ENCODE measurements at regions not wholly inside any gene's neighbourhood (a gene's known extent, or its start where the extent isn't known, plus 50 kb on each side); places are given as distances from the start of the nearest gene placed in this dataset.

- no peak overlapping the region for H3K4me3 ChIP-seq (ENCODE audit: low read depth, low read length)
- H3K79me2 ChIP-seq: no peaks in the 10 kb centered on the region
- no peaks in the 10 kb centered on the region for H3K27me3 ChIP-seq (ENCODE audit: control insufficient read depth, insufficient read depth, low read length)
- no peaks in the 10 kb centered on the region for H3K36me3 ChIP-seq (ENCODE audit: control insufficient read depth, insufficient read depth, low read length)
- no peak overlapping the region for H3K9ac ChIP-seq
- H3K4me1 ChIP-seq: peaks cover 2% of the 10 kb centered on the region
- H3K4me2 ChIP-seq (ENCODE audit: low read length): no peak overlapping the region
- H2AFZ ChIP-seq: no peak overlapping the region
- H3K9me3 ChIP-seq (ENCODE audit: control insufficient read depth, low read length): no peaks in the 10 kb centered on the region
- TF ChIP-seq CTCF (IDR thresholded peaks at IDR 0.05): no peak
- H3K27ac ChIP-seq: no peak overlapping the region
Observed at GRCh38 chr7:50837965-50838364, 55.3 kb upstream of the GRB10 start.

- Histone ChIP-seq H3K9ac (no peak overlapping the region), H3K27ac (no peak overlapping the region), H3K4me3 (ENCODE audit: low read depth, low read length) (no peak overlapping the region), H3K36me3 (ENCODE audit: control insufficient read depth, insufficient read depth, low read length) (no peaks in the 10 kb centered on the region), H3K27me3 (ENCODE audit: control insufficient read depth, insufficient read depth, low read length) (no peaks in the 10 kb centered on the region), H3K79me2 (no peaks in the 10 kb centered on the region), H3K4me1 (peaks cover 2% of the 10 kb centered on the region), H2AFZ (no peak overlapping the region), H3K9me3 (ENCODE audit: control insufficient read depth, low read length) (no peaks in the 10 kb centered on the region), H3K4me2 (ENCODE audit: low read length) (no peak overlapping the region)
- no peak for TF ChIP-seq CTCF (IDR thresholded peaks at IDR 0.05)
Observed at GRCh38 chr7:50836646-50837045, 54.0 kb upstream of the GRB10 start.

GRCh38 chr7:50835156-50835555, 52.5 kb upstream of the GRB10 start:
- Histone ChIP-seq H2AFZ (no peak overlapping the region), H3K27me3 (ENCODE audit: control insufficient read depth, insufficient read depth, low read length) (no peaks in the 10 kb centered on the region), H3K36me3 (ENCODE audit: control insufficient read depth, insufficient read depth, low read length) (no peaks in the 10 kb centered on the region), H3K4me2 (ENCODE audit: low read length) (no peak overlapping the region), H3K4me3 (ENCODE audit: low read depth, low read length) (no peak overlapping the region), H3K4me1 (peaks cover 2% of the 10 kb centered on the region), H3K79me2 (no peaks in the 10 kb centered on the region), H3K27ac (no peak overlapping the region), H3K9me3 (ENCODE audit: control insufficient read depth, low read length) (no peaks in the 10 kb centered on the region), H3K9ac (no peak overlapping the region)
- TF ChIP-seq CTCF (IDR thresholded peaks at IDR 0.05): no peak

GRCh38 chr7:50834679-50835078, 52.0 kb upstream of the GRB10 start:
- no peak overlapping the region for H3K4me3 ChIP-seq (ENCODE audit: low read depth, low read length)
- no peaks in the 10 kb centered on the region for H3K9me3 ChIP-seq (ENCODE audit: control insufficient read depth, low read length)
- no peak overlapping the region for H2AFZ ChIP-seq
- no peaks in the 10 kb centered on the region for H3K79me2 ChIP-seq
- peaks cover 2% of the 10 kb centered on the region for H3K4me1 ChIP-seq
- no peaks in the 10 kb centered on the region for H3K36me3 ChIP-seq (ENCODE audit: control insufficient read depth, insufficient read depth, low read length)
- no peak overlapping the region for H3K4me2 ChIP-seq (ENCODE audit: low read length)
- H3K9ac ChIP-seq: no peak overlapping the region
- no peak overlapping the region for H3K27ac ChIP-seq
- no peaks in the 10 kb centered on the region for H3K27me3 ChIP-seq (ENCODE audit: control insufficient read depth, insufficient read depth, low read length)
- no peak for TF ChIP-seq CTCF (IDR thresholded peaks at IDR 0.05)

- H3K27me3 ChIP-seq (ENCODE audit: control insufficient read depth, insufficient read depth, low read length): no peaks in the 10 kb centered on the region
- H3K27ac ChIP-seq: no peak overlapping the region
- no peaks in the 10 kb centered on the region for H3K79me2 ChIP-seq
- H3K9ac ChIP-seq: no peak overlapping the region
- H2AFZ ChIP-seq: no peak overlapping the region
- no peaks in the 10 kb centered on the region for H3K36me3 ChIP-seq (ENCODE audit: control insufficient read depth, insufficient read depth, low read length)
- H3K4me1 ChIP-seq: peaks cover 2% of the 10 kb centered on the region
- no peak for TF ChIP-seq CTCF (IDR thresholded peaks at IDR 0.05)
- H3K9me3 ChIP-seq (ENCODE audit: control insufficient read depth, low read length): no peaks in the 10 kb centered on the region
- H3K4me3 ChIP-seq (ENCODE audit: low read depth, low read length): no peak overlapping the region
- H3K4me2 ChIP-seq (ENCODE audit: low read length): no peak overlapping the region
Observed at GRCh38 chr7:50834031-50834535, 51.4 kb upstream of the GRB10 start.
